Omental fat pad (tissue), 3 donors: ENCODE measurements at regions not wholly inside any gene's neighbourhood (a gene's known extent, or its start where the extent isn't known, plus 50 kb on each side); places are given as distances from the start of the nearest gene placed in this dataset.
"Not testable (repeated sequence)": the region's sequence is repeated elsewhere in the genome, so short reads cannot be mapped to it uniquely, and the experiment has no call there.

Experiments used
- ATAC-seq: fragments of 150-250 bp; one replicate; pipeline ENCODE4 v1.9.1; 2016; ENCODE audit warnings: mild to moderate bottlenecking, moderate library complexity; ENCODE audit not compliant: low FRiP score
- DNase-seq: peaks from one replicate; pipeline ENCODE4 v3.0.0-alpha.2; 2019; ENCODE audit warnings: low spot score
- CTCF ChIP-seq, 3 donors: fragments of 450-650 bp; IDR thresholded peaks; one replicate each; pipeline ENCODE4 v1.5.1; 2016 to 2017; ENCODE audit warnings: antibody characterized with exemption in 3 of 3, mild to moderate bottlenecking in 3 of 3, moderate library complexity in 2 of 3

- ATAC-seq = no peak
- no peak for DNase-seq
- no peak for TF ChIP-seq CTCF (IDR thresholded peaks at IDR 0.05)
Observed at GRCh38 chr2:186379052-186379451, 107.0 kb upstream of the ZC3H15 start.

DNA sequence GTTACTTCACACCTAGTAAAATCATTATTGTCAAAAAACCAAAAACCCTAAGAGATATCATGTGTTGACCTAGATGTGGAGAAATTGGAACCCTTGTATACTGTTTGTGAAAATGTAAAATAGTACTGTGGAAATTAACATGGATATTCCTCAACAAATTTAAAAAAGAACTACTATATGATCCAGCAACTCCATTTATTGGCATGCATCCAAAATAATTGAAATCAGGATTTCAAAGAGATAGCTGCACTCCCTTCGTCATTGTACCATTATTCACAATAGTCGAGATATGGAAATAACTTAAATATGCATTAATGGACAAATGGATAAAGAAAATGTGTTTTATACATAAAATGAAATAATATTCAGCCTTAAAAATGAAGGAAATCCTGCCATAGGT is 105.3 kb upstream of the ZC3H15 start:
- TF ChIP-seq CTCF (IDR thresholded peaks at IDR 0.05) = no peak
- ATAC-seq = no peak
- DNase-seq = no peak

DNA sequence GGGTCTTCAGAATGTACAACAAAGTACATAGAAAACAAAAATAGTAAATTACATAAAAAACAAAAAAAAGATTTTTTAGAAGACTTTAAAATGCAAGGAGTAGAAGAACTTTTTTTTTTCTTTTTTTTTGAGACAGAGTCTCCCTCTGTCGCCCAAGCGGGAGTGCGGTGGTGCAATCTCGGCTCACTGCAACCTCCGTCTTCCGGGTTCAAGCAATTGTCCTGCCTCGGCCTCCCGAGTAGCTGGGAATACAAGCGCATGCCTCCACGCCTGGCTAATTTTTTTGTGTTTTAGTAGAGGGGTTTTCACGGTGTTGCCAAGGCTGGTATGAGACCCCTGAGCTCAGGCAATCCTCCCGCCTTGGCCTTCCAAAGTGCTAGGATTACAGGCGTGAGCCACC is 104.5 kb upstream of the ZC3H15 start:
- TF ChIP-seq CTCF (IDR thresholded peaks at IDR 0.05) = no peak
- ATAC-seq (no peak), DNase-seq (no peak)

- no peak for DNase-seq
- no peak for TF ChIP-seq CTCF (IDR thresholded peaks at IDR 0.05)
- no peak for ATAC-seq
Observed at GRCh38 chr2:186382932-186383331, 103.1 kb upstream of the ZC3H15 start.

- no peak for ATAC-seq
- no peak for TF ChIP-seq CTCF (IDR thresholded peaks at IDR 0.05)
- no peak for DNase-seq
Observed at GRCh38 chr2:186384226-186384625, 101.8 kb upstream of the ZC3H15 start.

DNA sequence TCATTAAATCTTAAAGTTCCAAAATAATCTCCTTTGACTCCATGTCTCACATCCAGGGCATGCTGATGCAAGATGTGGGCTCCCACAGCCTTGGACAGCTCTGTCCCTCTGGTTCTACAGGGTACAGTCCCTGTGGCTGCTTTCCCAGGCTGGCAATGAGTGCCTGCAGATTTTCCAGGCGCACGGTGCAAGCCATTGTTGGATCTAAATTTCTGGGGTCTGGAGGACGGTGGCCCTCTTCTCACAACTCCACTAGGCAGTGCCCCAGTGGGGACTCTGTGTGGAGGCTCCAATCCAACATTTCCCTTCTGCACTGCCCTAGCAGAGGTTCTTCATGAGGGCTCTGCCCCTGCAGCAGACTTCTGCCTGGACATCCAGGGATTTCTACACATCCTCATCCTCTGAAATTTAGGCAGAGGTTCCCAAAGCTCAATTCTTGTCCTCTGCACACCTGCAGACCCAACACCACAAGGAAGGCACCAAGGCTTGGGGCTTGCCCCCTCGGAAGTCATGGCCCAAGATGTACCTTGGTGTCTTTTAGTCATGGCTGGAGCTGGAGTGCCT is 100.3 kb upstream of the ZC3H15 start:
- ATAC-seq = not testable (repeated sequence)

DNA sequence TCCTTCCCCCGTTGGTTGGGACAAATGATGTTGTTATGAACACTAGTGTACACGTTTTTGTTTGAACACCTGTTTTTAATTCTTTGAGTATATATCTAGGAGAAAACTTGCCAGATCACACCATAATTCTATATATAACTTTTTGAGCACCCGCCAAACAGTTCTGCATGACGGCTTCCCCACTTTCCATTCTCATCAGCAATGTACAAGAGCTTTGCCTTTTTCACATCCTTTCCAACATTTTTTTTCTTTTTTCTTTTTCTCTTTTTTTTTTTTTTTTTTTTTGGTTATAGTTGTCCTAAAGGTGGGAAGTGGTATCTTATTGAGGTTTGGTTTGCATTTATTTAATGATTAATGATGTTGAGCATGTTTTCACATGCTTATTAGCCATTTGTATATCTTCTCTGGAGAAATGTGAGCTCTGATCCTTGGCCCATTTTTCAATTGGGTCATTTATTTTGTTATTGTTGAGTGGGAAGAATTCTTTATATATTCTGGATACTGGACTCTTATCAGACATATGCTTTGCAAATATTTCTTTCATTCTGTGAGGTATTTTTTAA is 86.9 kb upstream of the ZC3H15 start:
- no peak for ATAC-seq
- TF ChIP-seq CTCF (IDR thresholded peaks at IDR 0.05) = no peak
- no peak for DNase-seq

More for the DNA sequence above, 100.3 kb upstream of the ZC3H15 start:
- DNase-seq = not testable (repeated sequence)
